ENCODE measurements at regions not wholly inside any gene's neighbourhood (a gene's known extent, or its start where the extent isn't known, plus 50 kb on each side); places are given as distances from the start of the nearest gene placed in this dataset.

GRCh38 chr13:65085977-65086376, 2144.2 kb downstream of the PCDH9 start:
- dilution Hi-C loops (cut with HindIII; ENCODE audit: low sequenced_read_pairs, unreplicated experiment): no loop called here
- DNase-seq: no peak
- CTCF ChIA-PET: no interaction called here

More at GRCh38 chr13:65085977-65086376, 2144.2 kb downstream of the PCDH9 start:
- Histone ChIP-seq H3K56ac (ENCODE audit: extremely low read depth, insufficient read depth, low read length) (no peak overlapping the region), H3K27ac (ENCODE audit: insufficient read depth, low read length) (no peak overlapping the region), H4K91ac (ENCODE audit: insufficient read depth, low read depth, low read length) (no peak overlapping the region), H3K14ac (replicated peaks; ENCODE audit: low read depth, low read length) (no peak overlapping the region), H3K27me3 (ENCODE audit: control insufficient read depth, insufficient read depth, low read length) (no peaks in the 10 kb centered on the region), H2BK20ac (ENCODE audit: low read depth, low read length) (no peak overlapping the region), H4K5ac (ENCODE audit: low read depth, low read length) (no peak overlapping the region), H4K8ac (ENCODE audit: low read depth in 2 of 2, low read length in 2 of 2) (no peak overlapping the region), H3K36me3 (ENCODE audit: control insufficient read depth, insufficient read depth, low read length) (no peaks in the 10 kb centered on the region), H3K4me2 (ENCODE audit: low read depth, low read length) (no peak overlapping the region), H3K18ac (ENCODE audit: low read depth, low read length) (no peak overlapping the region), H3K9me3 (ENCODE audit: control insufficient read depth, insufficient read depth, low read length) (no peaks in the 10 kb centered on the region), H2AFZ (replicated peaks; ENCODE audit: low read length, poor library complexity) (no peak overlapping the region), H3K79me1 (ENCODE audit: low read depth in 1 of 2, low read length in 2 of 2) (no peaks in the 10 kb centered on the region), H3K9me1 (ENCODE audit: insufficient read depth, low read length) (no peaks in the 10 kb centered on the region), H3K9ac (ENCODE audit: low read depth, low read length) (no peak overlapping the region), H2BK5ac (ENCODE audit: low read depth, low read length, poor library complexity, severe bottlenecking) (no peak overlapping the region), H3K4me1 (ENCODE audit: control insufficient read depth, insufficient read depth, low read length) (no peaks in the 10 kb centered on the region), H2AK9ac (replicated peaks; ENCODE audit: low read depth, low read length, poor library complexity) (no peak overlapping the region), H4K20me1 (ENCODE audit: insufficient read depth, low read length) (no peaks in the 10 kb centered on the region), H3K23ac (ENCODE audit: low read depth, low read length) (no peak overlapping the region), H3K4me3 (ENCODE audit: insufficient read depth, low read depth, low read length) (no peak overlapping the region), H2BK15ac (ENCODE audit: low read depth, low read length) (no peak overlapping the region), H2AK5ac (ENCODE audit: low read depth, low read length) (no peak overlapping the region), H2BK120ac (ENCODE audit: low read depth, low read length) (no peak overlapping the region), H3K4ac (ENCODE audit: low read depth, low read length) (no peak overlapping the region)
- in situ Hi-C loops (cut with MboI; ENCODE audit: low sequenced_read_pairs) (no loop called here), intact Hi-C loops (cut with micrococcal nuclease) (no loop called here)
- WGBS, 2 experiments (ENCODE audit: extremely low coverage in 2 of 2, insufficient read length in 1 of 2): no CpG with 5 or more reads among the region's 6 CpGs
- POLR2A ChIA-PET (ENCODE audit: unreplicated experiment): no interaction called here
- no peak for ATAC-seq (ENCODE audit: low read depth)
- no TSS peak for BruUV-seq (replicated peaks)
- no peak for TF ChIP-seq MXI1 (IDR thresholded peaks at IDR 0.05; ENCODE audit: borderline replicate concordance, low read depth, low read length)
- no peak for TF ChIP-seq CHD1 (IDR thresholded peaks at IDR 0.05; ENCODE audit: low read depth, low read length)
- TF ChIP-seq POLR2A (IDR thresholded peaks at IDR 0.05; ENCODE audit: low read depth, low read length): no peak
- no peak for TF ChIP-seq MAFK (IDR thresholded peaks at IDR 0.05; ENCODE audit: low read depth, low read length)
- TF ChIP-seq RAD21 (IDR thresholded peaks at IDR 0.05; ENCODE audit: low read length): no peak
- TF ChIP-seq SMC3 (IDR thresholded peaks at IDR 0.05; ENCODE audit: low read depth, low read length): no peak
- no peak for TF ChIP-seq MAZ (IDR thresholded peaks at IDR 0.05; ENCODE audit: borderline replicate concordance, low read depth, low read length)
- TF ChIP-seq CEBPB (IDR thresholded peaks at IDR 0.05; ENCODE audit: low read depth, low read length): no peak
- no peak for TF ChIP-seq RFX5 (IDR thresholded peaks at IDR 0.05; ENCODE audit: low read depth, low read length)
- TF ChIP-seq BHLHE40 (IDR thresholded peaks at IDR 0.05; ENCODE audit: low read depth, low read length): no peak
- TF ChIP-seq ELK1 (IDR thresholded peaks at IDR 0.05; ENCODE audit: borderline replicate concordance, low read depth, low read length): no peak
- TF ChIP-seq CTCF (conservative IDR thresholded peaks at IDR 0.05; ENCODE audit: low read depth, low read length): no peak
- TF ChIP-seq RCOR1 (IDR thresholded peaks at IDR 0.05; ENCODE audit: insufficient replicate concordance, low read length): no peak
- TF ChIP-seq NFE2L2 (IDR thresholded peaks at IDR 0.05; ENCODE audit: low read depth, low read length): no peak
- no peak for TF ChIP-seq FOS (IDR thresholded peaks at IDR 0.05; ENCODE audit: low read depth, low read length)
- TF ChIP-seq USF2 (IDR thresholded peaks at IDR 0.05; ENCODE audit: low read depth, low read length): no peak
